Endothelial cell of umbilical vein (primary cell): ENCODE measurements at regions not wholly inside any gene's neighbourhood (a gene's known extent, or its start where the extent isn't known, plus 50 kb on each side); places are given as distances from the start of the nearest gene placed in this dataset.

Experiments
- EZH2 ChIP-seq: IDR thresholded peaks from 2 replicates; pipeline ENCODE4 v1.6.1; 2012; ENCODE audit warnings: borderline replicate concordance, low read depth, mild to moderate bottlenecking, moderate library complexity, low read length, inconsistent platforms; ENCODE audit not compliant: severe bottlenecking
- GATA2 ChIP-seq: IDR thresholded peaks from 2 replicates; pipeline ENCODE4 v1.7.0; 2011; ENCODE audit warnings: low read depth, mild to moderate bottlenecking, moderate library complexity, mixed read lengths, low read length; ENCODE audit not compliant: insufficient read length, insufficient read depth
- JUN ChIP-seq: IDR thresholded peaks from 2 replicates; pipeline ENCODE4 v1.6.1; 2011; ENCODE audit warnings: borderline replicate concordance, low read depth; ENCODE audit not compliant: insufficient read length, insufficient read depth
- MAX ChIP-seq: IDR thresholded peaks from 2 replicates; pipeline ENCODE4 v1.6.1; 2011; ENCODE audit not compliant: insufficient read depth, insufficient read length
- MYC ChIP-seq: IDR thresholded peaks from one replicate; pipeline ENCODE4 v1.6.1; 2011; ENCODE audit warnings: mild to moderate bottlenecking, low read depth, low read length
- POLR2A ChIP-seq: IDR thresholded peaks from 2 replicates; pipeline ENCODE4 v1.6.1; 2012; ENCODE audit warnings: low read depth, mild to moderate bottlenecking, control low read depth, low read length
- POLR2AphosphoS5 ChIP-seq: IDR thresholded peaks from 2 replicates; pipeline ENCODE4 v1.6.1; 2012; ENCODE audit warnings: low read depth, mild to moderate bottlenecking, control low read depth, low read length, moderate library complexity; ENCODE audit not compliant: insufficient read depth
- TF ChIP-seq, protein P1 (sequence below), 2 donors: IDR thresholded peaks; 1 replicate in 1 of 2; 2 replicates in 1 of 2; pipeline ENCODE4 v1.5.1; 2011; ENCODE audit warnings: low read length in 2 of 2, mild to moderate bottlenecking in 2 of 2, moderate library complexity in 2 of 2, control low read depth in 1 of 2, inconsistent platforms in 1 of 2, low read depth in 1 of 2; ENCODE audit not compliant: insufficient read depth in 1 of 2; ENCODE audit errors: extremely low read depth in 1 of 2

- TF ChIP-seq POLR2AphosphoS5 (no peak), EZH2 (no peak), MYC (no peak), GATA2 (no peak), MAX (no peak), POLR2A (no peak), JUN (no peak)
- TF ChIP-seq, protein P1, sequence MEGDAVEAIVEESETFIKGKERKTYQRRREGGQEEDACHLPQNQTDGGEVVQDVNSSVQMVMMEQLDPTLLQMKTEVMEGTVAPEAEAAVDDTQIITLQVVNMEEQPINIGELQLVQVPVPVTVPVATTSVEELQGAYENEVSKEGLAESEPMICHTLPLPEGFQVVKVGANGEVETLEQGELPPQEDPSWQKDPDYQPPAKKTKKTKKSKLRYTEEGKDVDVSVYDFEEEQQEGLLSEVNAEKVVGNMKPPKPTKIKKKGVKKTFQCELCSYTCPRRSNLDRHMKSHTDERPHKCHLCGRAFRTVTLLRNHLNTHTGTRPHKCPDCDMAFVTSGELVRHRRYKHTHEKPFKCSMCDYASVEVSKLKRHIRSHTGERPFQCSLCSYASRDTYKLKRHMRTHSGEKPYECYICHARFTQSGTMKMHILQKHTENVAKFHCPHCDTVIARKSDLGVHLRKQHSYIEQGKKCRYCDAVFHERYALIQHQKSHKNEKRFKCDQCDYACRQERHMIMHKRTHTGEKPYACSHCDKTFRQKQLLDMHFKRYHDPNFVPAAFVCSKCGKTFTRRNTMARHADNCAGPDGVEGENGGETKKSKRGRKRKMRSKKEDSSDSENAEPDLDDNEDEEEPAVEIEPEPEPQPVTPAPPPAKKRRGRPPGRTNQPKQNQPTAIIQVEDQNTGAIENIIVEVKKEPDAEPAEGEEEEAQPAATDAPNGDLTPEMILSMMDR (IDR thresholded peaks at IDR 0.05; ENCODE audit: extremely low read depth in 1 of 2, insufficient read depth in 1 of 2, low read depth in 1 of 2, low read length in 2 of 2) = no peak
These were observed 90.8 kb upstream of the CCDC190 start for GRCh38 chr1:162951553-162952315.
